GM19239 (cell line): ENCODE measurements at regions not wholly inside any gene's neighbourhood (a gene's known extent, or its start where the extent isn't known, plus 50 kb on each side); places are given as distances from the start of the nearest gene placed in this dataset.

Experiments used
- DNase-seq: peaks from one replicate; pipeline ENCODE4 v3.0.0; 2011; ENCODE audit warnings: low spot score; ENCODE audit not compliant: insufficient read length
- FAIRE-seq: peaks from 2 replicates; lab custom pipeline; 2011; peaks lifted over from hg19 to GRCh38; lab: Jason Lieb, UNC

DNA sequence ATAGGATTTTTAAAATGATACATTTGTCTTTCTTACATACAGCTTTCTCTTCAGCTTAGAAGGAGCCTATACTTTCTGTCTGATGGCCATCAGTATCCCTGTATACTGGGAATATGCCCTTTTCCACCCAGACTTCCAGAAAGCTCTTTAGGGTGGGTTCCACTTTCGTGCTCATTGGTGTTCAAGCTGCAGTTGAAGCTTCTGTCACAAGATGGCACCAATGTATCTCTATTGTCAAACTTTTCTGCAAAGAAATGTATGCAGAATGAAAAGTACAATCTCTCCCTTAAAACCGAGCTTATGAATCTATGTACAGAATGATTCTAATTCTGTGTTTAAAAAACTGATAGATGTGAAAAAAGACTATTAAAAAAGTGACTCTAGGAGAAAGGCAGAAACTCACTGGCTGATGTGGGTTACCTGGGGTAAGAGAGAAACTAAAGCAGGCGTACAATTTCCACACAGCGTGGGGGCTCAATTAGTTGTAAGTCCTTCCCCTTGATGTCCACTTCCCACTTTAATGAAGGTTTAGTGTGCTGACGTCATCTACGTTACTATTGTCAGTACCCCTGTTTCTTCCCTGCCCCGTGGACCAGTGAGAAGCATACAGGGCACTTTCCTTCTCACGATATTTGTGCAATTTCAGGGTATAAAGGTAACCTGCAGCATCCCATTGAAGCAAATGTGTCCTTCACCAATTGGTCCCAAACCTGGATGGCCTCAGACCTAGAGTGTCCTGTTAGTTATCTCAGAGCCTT is 57.3 kb upstream of the TCEAL2 start:
- FAIRE-seq: peak; percentile 72
- DNase-seq: no peak

- DNase-seq: no peak
- FAIRE-seq: no peak
These were observed 61.9 kb upstream of the TCEAL2 start for GRCh38 chrX:102063445-102064074.

GRCh38 chrX:102044496-102044895 is 81.0 kb upstream of the TCEAL2 start:
- FAIRE-seq: no peak
- DNase-seq: no peak

DNA sequence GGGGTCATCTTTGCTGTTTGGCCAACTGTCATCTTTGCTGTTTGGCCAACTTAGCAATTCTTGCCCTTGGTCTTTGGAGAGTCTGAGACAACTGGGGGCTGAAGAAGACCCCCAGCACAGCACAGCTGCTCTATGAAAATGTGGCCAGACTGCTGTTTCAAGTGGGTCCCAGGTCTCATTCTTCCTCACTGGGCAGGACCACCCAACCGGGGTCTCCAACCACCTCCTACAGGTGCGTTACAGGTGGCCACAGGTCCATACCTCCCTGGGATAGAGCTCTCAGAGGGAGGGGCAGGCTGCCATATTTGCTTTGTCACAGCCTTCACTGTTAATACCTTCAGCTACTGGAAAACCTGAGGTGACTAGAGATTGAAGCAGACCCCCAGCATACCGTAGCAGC is 82.1 kb upstream of the TCEAL2 start:
- DNase-seq (no peak), FAIRE-seq (no peak)

DNA sequence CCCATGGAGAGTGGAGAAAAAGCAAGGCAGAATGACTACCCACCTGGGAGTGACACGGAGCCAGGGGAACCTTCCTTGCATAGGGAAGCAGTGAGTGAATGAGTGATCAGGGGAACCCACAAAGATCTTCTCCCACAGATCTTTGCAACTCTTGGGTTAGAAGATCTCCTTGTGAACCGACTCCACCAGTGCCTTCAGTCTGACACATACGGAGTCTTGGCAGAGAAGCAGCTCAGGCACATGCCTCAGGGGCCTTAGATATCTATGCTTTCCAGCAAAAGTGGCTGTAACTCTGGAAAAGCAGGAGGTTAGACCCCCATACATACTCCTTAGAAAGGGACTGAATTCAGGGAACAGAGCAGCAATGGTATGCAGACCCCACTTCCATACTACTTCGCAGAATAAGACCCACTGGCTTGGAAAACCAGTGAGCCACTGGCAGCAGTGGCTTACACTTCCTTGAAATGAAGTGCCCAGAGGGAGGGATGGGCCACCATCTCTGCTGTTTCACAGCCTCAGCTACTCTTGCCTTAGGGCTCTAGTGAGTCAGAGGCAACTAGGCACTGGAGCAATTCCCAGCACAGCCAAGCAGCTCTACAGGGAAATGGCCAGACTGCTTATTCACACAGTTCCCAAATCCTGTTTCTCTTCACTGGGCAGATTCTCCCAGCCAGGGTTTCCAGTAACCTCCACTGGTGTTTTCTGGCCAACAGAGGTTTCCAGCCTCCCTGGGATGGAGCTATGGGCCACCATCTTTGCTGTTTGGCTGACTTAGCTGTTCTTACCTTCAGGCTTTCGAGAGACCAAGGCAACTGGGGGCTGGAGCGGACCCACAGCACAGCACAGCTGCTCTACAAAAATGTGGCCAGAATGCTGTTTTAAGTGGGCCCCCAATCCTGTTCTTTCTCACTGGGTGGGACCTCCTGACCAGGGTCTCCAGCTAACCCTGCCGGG is 82.8 kb upstream of the TCEAL2 start:
- FAIRE-seq (no peak), DNase-seq (no peak)

DNA sequence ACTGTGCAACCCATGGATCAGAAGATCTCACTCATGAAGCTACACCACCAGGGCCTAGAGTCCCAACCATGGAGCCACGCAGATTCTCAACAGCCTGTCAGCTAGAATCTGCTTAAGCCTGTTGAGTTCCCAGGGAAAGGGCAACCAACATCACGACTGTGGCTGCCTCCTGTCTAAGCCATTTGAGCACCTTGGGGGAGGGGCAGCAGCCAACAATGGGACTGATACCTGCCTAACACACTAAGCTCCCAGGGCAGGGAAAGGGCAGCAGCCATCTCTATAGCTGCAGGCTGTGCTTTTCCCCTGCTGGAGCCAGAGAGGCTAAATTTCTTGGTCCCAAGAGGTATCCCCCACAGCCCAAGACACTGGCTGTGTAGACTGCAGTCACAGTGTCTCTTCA is 96.5 kb upstream of the TCEAL2 start:
- FAIRE-seq (no peak), DNase-seq (no peak)

DNA sequence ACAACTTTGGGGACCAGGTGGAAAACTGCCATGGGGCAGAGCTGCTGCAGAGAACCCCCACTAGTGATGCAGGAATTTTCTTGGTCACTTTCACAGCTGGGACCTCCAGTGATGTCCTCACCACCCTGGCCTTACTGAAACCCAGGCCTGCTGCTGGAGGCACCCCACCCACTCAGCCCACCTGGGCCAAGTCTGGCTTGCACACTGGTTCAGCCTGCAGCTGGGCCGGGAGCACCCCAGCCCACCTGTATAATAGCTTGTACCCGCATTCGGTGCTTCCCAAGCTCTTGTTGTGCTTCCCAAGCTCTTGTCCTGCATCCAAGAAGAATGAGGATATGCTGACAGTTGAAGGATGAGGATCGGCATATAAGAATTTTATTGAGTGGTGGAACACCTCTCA is 86.4 kb upstream of the ZMAT1 start:
- DNase-seq: no peak
- FAIRE-seq: no peak

GRCh38 chrX:102008901-102009300 is 77.1 kb upstream of the ZMAT1 start:
- DNase-seq (no peak), FAIRE-seq (no peak)

- DNase-seq (no peak), FAIRE-seq (no peak)
These were observed 68.1 kb upstream of the ZMAT1 start for GRCh38 chrX:101999644-102000539.

GRCh38 chrX:101993335-101993734 is 61.5 kb upstream of the ZMAT1 start:
- DNase-seq (no peak), FAIRE-seq (no peak)

- DNase-seq: no peak
- FAIRE-seq: no peak
These were observed 54.8 kb upstream of the ZMAT1 start for GRCh38 chrX:101986586-101986985.
